ENCODE measurements at regions not wholly inside any gene's neighbourhood (a gene's known extent, or its start where the extent isn't known, plus 50 kb on each side); places are given as distances from the start of the nearest gene placed in this dataset.

GRCh38 chr6:51467231-51467952 is 620.0 kb downstream of the PKHD1 start:
- TF ChIP-seq CTCF (IDR thresholded peaks at IDR 0.05) (no peak), EZH2 (IDR thresholded peaks at IDR 0.05; ENCODE audit: borderline replicate concordance, insufficient read depth, low read depth, low read length, poor library complexity, severe bottlenecking) (no peak)

All from B cell (primary cell).